ENCODE measurements at regions not wholly inside any gene's neighbourhood (a gene's known extent, or its start where the extent isn't known, plus 50 kb on each side); places are given as distances from the start of the nearest gene placed in this dataset.

- H4K20me1 ChIP-seq (ENCODE audit: insufficient read depth) = no peaks in the 10 kb centered on the region
- intact Hi-C loops (cut with micrococcal nuclease) = no loop called here
- no peak for ATAC-seq
- no peaks in the 10 kb centered on the region for H3K79me2 ChIP-seq (ENCODE audit: insufficient read depth, low read length)
- H3K9me3 ChIP-seq (ENCODE audit: control insufficient read depth in 1 of 2, insufficient read depth in 1 of 2, low read depth in 1 of 2, low read length in 2 of 2) = no peaks in the 10 kb centered on the region
- ChIA-PET CTCF (no interaction called here), POLR2A (no interaction called here), RAD21 (ENCODE audit: low non-redundant PET in 1 of 2, low total read pairs in 2 of 2, uncharacterized antibody in 2 of 2, unreplicated experiment in 2 of 2) (no interaction called here)
- H2AFZ ChIP-seq (ENCODE audit: low read depth, low read length, poor library complexity, severe bottlenecking) = no peak overlapping the region
- H3K27me3 ChIP-seq (ENCODE audit: insufficient read depth, low read length) = peaks cover 6% of the 10 kb centered on the region; the same call in 1 of the 2 replicates
- no peak overlapping the region for H3K4me2 ChIP-seq (ENCODE audit: low read length)
- H3K4me1 ChIP-seq (ENCODE audit: control insufficient read depth in 1 of 2, insufficient read depth in 2 of 2, low read length in 2 of 2) = no peaks in the 10 kb centered on the region
- DNase-seq (ENCODE audit: low read depth, low spot score) = no peak
- H3K4me3 ChIP-seq (replicated peaks in 1 of 2; ENCODE audit: low read depth in 1 of 2, low read length in 2 of 2) = no peak overlapping the region
- no peak overlapping the region for H3K27ac ChIP-seq (ENCODE audit: low read depth, low read length)
- H3K9ac ChIP-seq (ENCODE audit: low read length) = no peak overlapping the region
- H3K36me3 ChIP-seq (ENCODE audit: control insufficient read depth in 1 of 2, insufficient read depth in 2 of 2, low read length in 2 of 2) = no peaks in the 10 kb centered on the region
- TF ChIP-seq TCF7L2 (IDR thresholded peaks at IDR 0.05; ENCODE audit: borderline replicate concordance, extremely low read depth, insufficient read depth, insufficient read length) (no peak), POLR2AphosphoS5 (IDR thresholded peaks at IDR 0.05; ENCODE audit: low read depth, low read length) (no peak), SRF (IDR thresholded peaks at IDR 0.05; ENCODE audit: low read depth) (no peak)
- no TSS peak for BruUV-seq (replicated peaks)
- H3K9me2 ChIP-seq (ENCODE audit: insufficient read depth) = no peaks in the 10 kb centered on the region
These were observed 192.0 kb downstream of the OTUD1 start for GRCh38 chr10:23630885-23631284.

GRCh38 chr10:23643111-23643780 lies 204.4 kb downstream of the OTUD1 start:
- Histone ChIP-seq H3K9me3 (ENCODE audit: control insufficient read depth in 1 of 2, insufficient read depth in 1 of 2, low read depth in 1 of 2, low read length in 2 of 2) (no peaks in the 10 kb centered on the region), H3K9ac (ENCODE audit: low read length) (no peak overlapping the region), H4K20me1 (ENCODE audit: insufficient read depth) (no peaks in the 10 kb centered on the region), H3K4me3 (replicated peaks in 1 of 2; ENCODE audit: low read depth in 1 of 2, low read length in 2 of 2) (no peak overlapping the region), H3K79me2 (ENCODE audit: insufficient read depth, low read length) (no peaks in the 10 kb centered on the region), H3K4me1 (ENCODE audit: control insufficient read depth in 1 of 2, insufficient read depth in 2 of 2, low read length in 2 of 2) (no peaks in the 10 kb centered on the region), H2AFZ (ENCODE audit: low read depth, low read length, poor library complexity, severe bottlenecking) (no peak overlapping the region), H3K27me3 (ENCODE audit: insufficient read depth, low read length) (peaks cover 4% of the 10 kb centered on the region; the same call in 1 of the 2 replicates), H3K9me2 (ENCODE audit: insufficient read depth) (no peaks in the 10 kb centered on the region), H3K27ac (ENCODE audit: low read depth, low read length) (no peak overlapping the region), H3K36me3 (ENCODE audit: control insufficient read depth in 1 of 2, insufficient read depth in 2 of 2, low read length in 2 of 2) (no peaks in the 10 kb centered on the region), H3K4me2 (ENCODE audit: low read length) (no peak overlapping the region)
- no TSS peak for BruUV-seq (replicated peaks)
- CTCF ChIA-PET = no interaction called here
- DNase-seq (ENCODE audit: low read depth, low spot score) (no peak), ATAC-seq (no peak)
- intact Hi-C loops (cut with micrococcal nuclease) = no loop called here
- POLR2A ChIA-PET = no interaction called here
- RAD21 ChIA-PET (ENCODE audit: low non-redundant PET in 1 of 2, low total read pairs in 2 of 2, uncharacterized antibody in 2 of 2, unreplicated experiment in 2 of 2) = interaction anchor here in 1 of 2 experiments (1.2 kb wide), 1 partner anchor 9 kb away, joined by 3 read pairs; no protein-coding TSS in a partner anchor
- TF ChIP-seq REST (IDR thresholded peaks at IDR 0.05; ENCODE audit: low read depth) (no peak), MAX (IDR thresholded peaks at IDR 0.05) (no peak), ATF3 (IDR thresholded peaks at IDR 0.05) (no peak), ZFX (IDR thresholded peaks at IDR 0.05) (no peak), ZBTB33 (IDR thresholded peaks at IDR 0.05; ENCODE audit: extremely low read depth, insufficient replicate concordance, low read length) (no peak), ZNF274 (IDR thresholded peaks at IDR 0.05; ENCODE audit: low read depth, low read length) (no peak), CBX3 (IDR thresholded peaks at IDR 0.05; ENCODE audit: low read depth) (no peak), RAD21 (IDR thresholded peaks at IDR 0.05; ENCODE audit: low read depth) (no peak), SP1 (IDR thresholded peaks at IDR 0.05; ENCODE audit: low read depth) (no peak)
